HG03135 (cell line): ENCODE measurements at regions not wholly inside any gene's neighbourhood (a gene's known extent, or its start where the extent isn't known, plus 50 kb on each side); places are given as distances from the start of the nearest gene placed in this dataset.

Experiments
- ATAC-seq: cut with Tn5 transposase; IDR thresholded peaks from one replicate; pipeline ENCODE4 v1.9.1; 2021; ENCODE audit warnings: mild to moderate bottlenecking, moderate library complexity; ENCODE audit not compliant: unreplicated experiment

DNA sequence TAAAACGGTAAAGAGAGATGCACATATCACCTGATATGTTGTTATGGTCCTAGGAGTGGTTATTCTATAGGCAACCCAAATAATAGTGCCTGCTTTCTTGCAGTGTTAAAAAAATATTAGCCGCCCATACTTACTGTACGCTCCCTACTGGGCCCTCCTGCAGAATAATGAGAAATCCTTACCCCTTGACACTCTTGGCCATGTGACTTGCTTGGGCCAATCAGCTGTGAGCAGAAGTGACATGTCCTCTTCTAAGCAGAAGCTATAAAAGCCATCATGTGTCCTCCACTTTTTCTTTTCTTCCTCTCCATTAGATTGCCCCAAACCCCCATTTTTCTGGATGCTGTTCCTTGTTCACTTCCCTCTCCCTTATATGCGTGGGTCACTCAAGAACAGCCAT, 90.5 kb upstream of the SPRED2 start:
- no peak for ATAC-seq

DNA sequence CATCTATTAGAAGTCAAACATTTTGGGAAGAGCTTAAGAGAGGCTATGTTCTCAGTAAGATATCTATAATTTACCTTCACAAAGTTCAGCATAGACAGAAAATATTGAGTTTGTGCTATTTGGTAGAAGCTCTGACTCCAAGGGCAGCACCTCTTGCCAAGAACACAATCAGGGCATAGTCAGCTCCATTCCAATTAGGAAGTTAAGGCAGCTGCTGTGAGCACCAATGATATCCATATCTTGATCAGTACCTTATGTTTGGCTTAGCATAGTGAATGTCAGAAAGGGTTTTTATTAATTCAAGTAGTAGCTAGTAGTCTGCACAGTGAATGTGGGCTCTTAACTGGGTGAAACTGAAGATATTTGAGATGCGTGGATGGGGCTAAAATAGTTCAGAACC, 86.4 kb upstream of the SPRED2 start:
- no peak for ATAC-seq

- ATAC-seq = no peak
Measured at GRCh38 chr2:65514555-65515195, 82.3 kb upstream of the SPRED2 start.

DNA sequence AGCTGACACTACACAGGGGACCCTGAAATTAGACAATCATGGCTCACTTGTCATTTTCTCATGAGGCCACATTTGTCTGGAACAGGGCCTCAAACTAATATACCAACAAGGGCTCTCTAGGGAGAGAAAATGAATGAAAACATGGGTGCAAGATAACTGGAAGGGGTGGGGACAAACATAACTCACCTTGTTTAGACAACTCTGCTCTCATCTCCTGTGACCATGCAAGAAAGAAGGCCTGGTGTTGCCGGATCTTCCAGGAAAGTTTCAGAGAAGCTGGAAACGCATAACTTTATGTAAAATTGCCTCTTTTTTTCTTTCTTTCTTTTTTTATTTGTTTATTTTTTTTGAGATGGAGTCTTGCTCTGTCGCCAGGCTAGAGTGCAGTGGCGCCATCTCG, 80.4 kb upstream of the SPRED2 start:
- ATAC-seq = no peak

GRCh38 chr2:65511306-65511705, 78.9 kb upstream of the SPRED2 start:
- ATAC-seq = no peak

DNA sequence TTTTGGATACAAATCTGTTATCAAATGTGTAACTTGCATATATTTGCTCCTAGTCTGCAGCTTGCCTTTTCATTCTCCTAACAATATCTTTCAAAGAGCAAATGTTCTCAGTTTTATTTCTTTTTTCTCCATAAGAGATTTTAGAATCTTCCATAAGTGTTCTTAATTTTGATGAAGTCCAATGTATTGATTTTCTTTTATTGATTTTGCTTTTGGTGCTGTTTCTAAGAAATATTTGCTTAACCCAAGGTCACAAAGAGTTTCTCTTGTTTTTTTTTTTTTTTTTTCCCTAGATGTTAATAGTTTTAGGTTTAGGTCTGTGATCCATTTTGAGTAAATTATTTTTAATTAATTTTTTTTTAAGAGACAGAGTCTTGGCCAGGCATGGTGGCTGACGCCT, 75.8 kb upstream of the SPRED2 start:
- ATAC-seq = no peak

GRCh38 chr2:65507102-65508069, 75.0 kb upstream of the SPRED2 start:
- no peak for ATAC-seq

DNA sequence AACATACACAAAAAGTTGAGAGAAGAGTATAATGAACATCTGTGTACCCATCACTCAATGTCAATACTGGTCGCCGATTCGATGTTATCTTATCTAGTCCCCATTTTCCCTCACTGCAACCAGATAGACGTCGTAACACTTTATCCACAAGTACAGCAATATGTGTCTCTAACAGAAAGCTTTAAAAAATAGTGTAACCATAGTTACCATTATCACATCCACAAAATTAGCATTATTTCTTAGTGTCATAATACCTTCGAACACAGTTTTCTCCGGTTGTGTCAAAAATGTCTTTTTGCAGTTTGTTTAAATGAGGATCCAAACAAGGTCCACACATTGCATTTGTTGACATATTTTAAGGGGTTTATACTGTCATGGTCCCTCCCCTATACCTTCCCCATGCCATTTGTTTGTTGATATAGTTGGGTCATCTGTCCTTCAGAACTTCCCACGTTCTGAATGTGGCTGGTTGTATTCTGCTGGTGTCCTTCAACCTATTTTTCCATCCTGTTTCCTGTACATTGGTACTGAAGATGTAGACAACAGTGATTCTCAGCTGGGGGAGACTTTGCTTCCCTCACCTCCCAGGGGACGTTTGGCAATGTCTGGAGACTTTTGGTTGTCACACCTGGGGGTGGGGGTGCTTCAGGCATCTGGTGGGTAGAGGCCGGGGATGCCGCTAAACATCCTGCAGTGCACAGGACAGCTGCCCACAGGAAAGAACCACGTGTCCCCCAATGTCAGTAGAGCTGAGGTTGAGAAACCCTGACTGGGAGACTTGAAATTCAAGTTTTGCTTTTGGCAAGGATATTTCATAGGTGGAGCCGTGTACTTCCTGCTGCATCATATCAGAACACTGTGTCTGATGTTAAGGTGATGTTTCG, 72.7 kb upstream of the SPRED2 start:
- ATAC-seq = no peak

- ATAC-seq = no peak
Measured at GRCh38 chr2:65504201-65504600, 71.8 kb upstream of the SPRED2 start.

- ATAC-seq = no peak
Measured at GRCh38 chr2:65503746-65504145, 71.3 kb upstream of the SPRED2 start.

DNA sequence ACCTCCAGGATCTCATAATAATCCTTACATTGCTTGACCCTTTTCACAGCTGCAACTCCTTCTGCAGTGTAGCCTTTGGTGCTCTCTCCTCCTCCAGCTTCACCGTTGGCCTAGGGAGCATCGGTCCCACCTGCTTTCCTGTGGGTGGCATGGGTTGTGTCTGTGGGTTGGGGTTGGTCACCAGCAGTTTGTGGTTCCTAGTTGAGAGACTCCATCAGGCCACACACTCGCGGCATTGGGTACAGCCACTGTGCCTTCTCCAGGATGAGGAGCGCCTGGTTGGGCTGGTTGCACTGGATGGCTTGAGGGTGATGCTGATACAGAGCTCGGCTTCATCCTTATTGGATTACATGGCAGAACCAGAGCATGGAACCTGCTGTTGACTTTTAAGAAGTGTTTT, 69.4 kb upstream of the SPRED2 start:
- ATAC-seq = no peak

DNA sequence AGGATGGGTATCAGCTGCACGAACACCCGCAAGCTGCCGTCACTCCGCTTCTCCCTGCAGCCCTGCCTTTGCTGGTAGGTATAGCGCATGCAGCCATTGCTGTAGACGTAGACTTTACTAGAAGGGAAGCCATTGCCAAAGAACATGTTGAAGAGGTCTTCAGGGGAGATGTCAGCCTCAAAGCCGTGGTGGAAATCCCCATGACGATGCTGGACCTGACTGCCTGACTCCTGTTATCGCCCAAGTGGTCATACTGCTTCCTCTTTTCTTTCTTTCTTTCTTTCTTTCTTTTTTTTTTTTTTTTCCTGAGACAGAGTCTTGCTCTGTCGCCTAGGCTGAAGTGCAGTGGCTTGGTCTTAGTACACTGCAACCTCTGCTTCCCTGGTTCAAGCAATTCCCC, 68.7 kb upstream of the SPRED2 start:
- no peak for ATAC-seq

- ATAC-seq = no peak
Measured at GRCh38 chr2:65500310-65501040, 68.1 kb upstream of the SPRED2 start.

DNA sequence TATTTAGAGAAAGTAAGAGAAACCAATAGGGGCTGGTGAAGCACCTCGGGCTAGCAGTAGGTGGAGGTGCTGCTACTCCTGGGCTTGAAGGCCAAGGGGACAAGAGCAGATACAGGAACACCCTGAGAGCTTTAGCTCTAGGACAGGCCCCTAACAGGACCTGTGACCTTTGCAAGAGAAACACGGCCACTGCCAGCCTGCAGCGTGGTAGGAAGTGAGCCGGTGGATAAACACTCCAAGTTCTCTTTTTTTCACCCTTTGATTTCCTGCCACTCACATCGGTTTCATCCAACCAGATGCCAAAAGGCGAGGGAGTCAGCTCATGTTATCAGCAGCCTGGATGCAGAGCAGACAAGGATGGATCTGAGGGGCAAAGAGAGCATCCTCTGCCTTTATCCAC, 66.8 kb upstream of the SPRED2 start:
- no peak for ATAC-seq

GRCh38 chr2:65498396-65498795, 66.0 kb upstream of the SPRED2 start:
- no peak for ATAC-seq

DNA sequence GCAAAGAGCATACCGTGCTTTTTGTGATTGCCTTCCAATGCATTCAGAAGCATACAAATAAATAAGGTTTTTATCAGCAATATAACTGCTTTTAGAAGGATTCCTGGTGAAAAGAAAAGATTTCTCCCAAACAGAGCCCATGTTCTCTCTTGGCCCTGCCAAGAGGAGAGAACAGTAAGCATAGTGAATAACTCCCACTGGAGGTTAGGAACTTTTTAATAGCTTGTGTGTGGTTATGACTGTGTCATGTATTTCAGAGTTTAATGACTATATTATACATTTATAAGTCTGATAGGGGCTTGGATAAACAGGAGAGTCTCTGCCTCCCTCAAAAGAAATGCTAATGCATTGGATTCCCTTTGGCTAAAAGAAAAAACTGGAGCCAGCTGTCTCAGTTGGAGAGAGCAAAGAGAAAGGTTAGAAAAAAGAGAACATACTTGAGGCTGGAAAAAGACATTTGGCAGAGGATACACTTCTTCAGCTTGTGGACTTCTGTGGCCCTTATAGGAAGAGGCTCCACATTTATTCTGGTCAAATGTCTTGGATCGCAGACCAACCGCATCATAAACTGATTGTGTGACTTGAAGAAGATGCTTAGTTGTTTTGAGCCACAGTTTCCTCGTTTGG, 63.0 kb upstream of the SPRED2 start:
- ATAC-seq = no peak

GRCh38 chr2:65494078-65494477, 61.7 kb upstream of the SPRED2 start:
- no peak for ATAC-seq

GRCh38 chr2:65491381-65491905, 59.0 kb upstream of the SPRED2 start:
- ATAC-seq = no peak

GRCh38 chr2:65490222-65490621, 57.8 kb upstream of the SPRED2 start:
- ATAC-seq = no peak

DNA sequence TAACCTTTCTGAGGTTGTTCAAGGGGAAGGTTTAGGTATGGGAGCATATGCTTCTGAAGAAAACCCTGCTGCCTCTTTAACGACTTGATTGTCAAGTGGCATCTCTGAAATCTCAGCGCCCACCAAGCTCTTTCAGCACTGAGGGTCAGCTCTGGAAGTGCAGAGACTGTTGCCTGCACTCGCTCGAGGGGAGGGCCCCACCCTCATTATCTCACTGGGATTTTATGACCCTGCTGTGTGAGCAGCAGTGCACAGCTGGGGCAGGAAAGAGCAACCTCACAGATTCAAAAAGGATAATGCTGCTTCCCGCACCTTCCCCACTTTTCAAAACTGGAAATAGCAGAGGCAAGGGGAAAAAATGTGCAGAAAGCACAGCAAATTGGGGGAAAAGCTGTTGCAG, 56.9 kb upstream of the SPRED2 start:
- ATAC-seq = no peak
